ENCODE measurements at regions not wholly inside any gene's neighbourhood (a gene's known extent, or its start where the extent isn't known, plus 50 kb on each side); places are given as distances from the start of the nearest gene placed in this dataset.

DNA sequence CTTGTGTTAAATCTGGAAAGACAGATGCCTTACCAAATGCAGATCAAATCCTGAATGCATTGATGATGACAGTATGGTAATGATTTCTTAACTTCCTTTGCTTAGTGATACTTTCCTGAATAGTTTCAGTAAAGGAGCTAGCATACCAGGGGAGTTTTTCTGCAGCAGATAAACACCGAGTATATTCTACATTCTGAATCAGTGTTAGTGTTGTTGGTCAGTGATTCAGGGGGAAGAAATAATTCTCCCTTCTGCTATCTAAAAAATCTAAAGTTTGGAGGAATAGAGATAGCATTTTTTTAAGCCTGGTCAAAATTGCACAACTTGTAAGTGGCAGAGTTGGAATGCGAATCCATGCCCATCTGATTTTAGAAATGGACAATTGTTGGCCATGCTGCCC lies 512.2 kb upstream of the MARCKS start:
- DNase-seq (ENCODE audit: low read depth), result no peak
- no peak for TF ChIP-seq CTCF (IDR thresholded peaks at IDR 0.05; ENCODE audit: insufficient read depth, low read depth, low read length)
- CTCF ChIA-PET, result no interaction called here
- POLR2A ChIA-PET, result no interaction called here
- no peaks in the 10 kb centered on the region for H3K27me3 ChIP-seq (ENCODE audit: control insufficient read depth, insufficient read depth, low read length)
- no peak overlapping the region for H3K4me3 ChIP-seq (ENCODE audit: low read depth, low read length)
- no peaks in the 10 kb centered on the region for H3K36me3 ChIP-seq (ENCODE audit: control insufficient read depth, insufficient read depth, low read length)

GRCh38 chr6:113347436-113347835 lies 509.7 kb upstream of the MARCKS start:
- POLR2A ChIA-PET, result no interaction called here

GRCh38 chr6:113350461-113350860 lies 506.7 kb upstream of the MARCKS start:
- H3K36me3 ChIP-seq (ENCODE audit: control insufficient read depth, insufficient read depth, low read length), result no peaks in the 10 kb centered on the region
- H3K27me3 ChIP-seq (ENCODE audit: control insufficient read depth, insufficient read depth, low read length), result no peaks in the 10 kb centered on the region
- no peak overlapping the region for H3K4me3 ChIP-seq (ENCODE audit: low read depth, low read length)
- CTCF ChIA-PET, result no interaction called here
- POLR2A ChIA-PET, result no interaction called here
- no peak for TF ChIP-seq CTCF (IDR thresholded peaks at IDR 0.05; ENCODE audit: insufficient read depth, low read depth, low read length)
- no peak for DNase-seq (ENCODE audit: low read depth)

More at GRCh38 chr6:113347436-113347835, 509.7 kb upstream of the MARCKS start:
- H3K27me3 ChIP-seq (ENCODE audit: control insufficient read depth, insufficient read depth, low read length), result no peaks in the 10 kb centered on the region
- no peak overlapping the region for H3K4me3 ChIP-seq (ENCODE audit: low read depth, low read length)
- TF ChIP-seq CTCF (IDR thresholded peaks at IDR 0.05; ENCODE audit: insufficient read depth, low read depth, low read length), result no peak
- no peaks in the 10 kb centered on the region for H3K36me3 ChIP-seq (ENCODE audit: control insufficient read depth, insufficient read depth, low read length)
- DNase-seq (ENCODE audit: low read depth), result no peak
- CTCF ChIA-PET, result no interaction called here

GRCh38 chr6:113351173-113351834 lies 505.8 kb upstream of the MARCKS start:
- ChIA-PET POLR2A (interaction anchor here (0.5 to 0.6 kb wide), 3 partner anchors 11 to 524 kb away, joined by 3 to 8 read pairs (median 3); no protein-coding TSS in a partner anchor), CTCF (interaction anchor here (0.6 to 1.7 kb wide), 3 partner anchors 219 to 555 kb away, joined by 3 to 4 read pairs (median 3); no protein-coding TSS in a partner anchor)
- TF ChIP-seq CTCF (IDR thresholded peaks at IDR 0.05; ENCODE audit: insufficient read depth, low read depth, low read length), result no peak
- Histone ChIP-seq H3K36me3 (ENCODE audit: control insufficient read depth, insufficient read depth, low read length) (no peaks in the 10 kb centered on the region), H3K4me3 (ENCODE audit: low read depth, low read length) (no peak overlapping the region), H3K27me3 (ENCODE audit: control insufficient read depth, insufficient read depth, low read length) (no peaks in the 10 kb centered on the region)
- DNase-seq (ENCODE audit: low read depth), result peak; percentile 61

- ChIA-PET CTCF (interaction anchor here (0.6 to 1.7 kb wide), 2 partner anchors 218 to 257 kb away, joined by 3 to 4 read pairs; no protein-coding TSS in a partner anchor), POLR2A (interaction anchor here (0.6 kb wide), 1 partner anchor 523 kb away, joined by 3 read pairs; no protein-coding TSS in a partner anchor)
- Histone ChIP-seq H3K4me3 (ENCODE audit: low read depth, low read length) (no peak overlapping the region), H3K27me3 (ENCODE audit: control insufficient read depth, insufficient read depth, low read length) (no peaks in the 10 kb centered on the region), H3K36me3 (ENCODE audit: control insufficient read depth, insufficient read depth, low read length) (no peaks in the 10 kb centered on the region)
- DNase-seq (ENCODE audit: low read depth), result no peak
- TF ChIP-seq CTCF (IDR thresholded peaks at IDR 0.05; ENCODE audit: insufficient read depth, low read depth, low read length), result no peak
Measured at GRCh38 chr6:113352029-113352801, 504.9 kb upstream of the MARCKS start.

Data from BJ (cell line).